SHP77 (cell line): ENCODE measurements at regions not wholly inside any gene's neighbourhood (a gene's known extent, or its start where the extent isn't known, plus 50 kb on each side); places are given as distances from the start of the nearest gene placed in this dataset.

Experiments
- DNase-seq, 2 experiments: peaks; one replicate each; lab custom pipeline; 2025; lab: John Stamatoyannopoulos, UW

- no peak for DNase-seq
Observed at GRCh38 chr1:37130221-37130948, 96.1 kb upstream of the GRIK3 start.

- no peak for DNase-seq
Observed at GRCh38 chr1:37131281-37131680, 97.0 kb upstream of the GRIK3 start.

GRCh38 chr1:37133276-37134145, 99.2 kb upstream of the GRIK3 start:
- no peak for DNase-seq

GRCh38 chr1:37134599-37134998, 100.3 kb upstream of the GRIK3 start:
- no peak for DNase-seq

GRCh38 chr1:37135032-37135431, 100.7 kb upstream of the GRIK3 start:
- DNase-seq = no peak

- no peak for DNase-seq
Observed at GRCh38 chr1:37137014-37137413, 102.7 kb upstream of the GRIK3 start.

- no peak for DNase-seq
Observed at GRCh38 chr1:37137601-37138000, 103.3 kb upstream of the GRIK3 start.

GRCh38 chr1:37143800-37144199, 109.5 kb upstream of the GRIK3 start:
- no peak for DNase-seq

- no peak for DNase-seq
Observed at GRCh38 chr1:37146071-37146470, 111.8 kb upstream of the GRIK3 start.

GRCh38 chr1:37147392-37147831, 113.1 kb upstream of the GRIK3 start:
- DNase-seq = no peak

- DNase-seq = peak in 1 of 2 experiments; percentile 7
Observed at GRCh38 chr1:37147906-37148305, 113.6 kb upstream of the GRIK3 start.

GRCh38 chr1:37148663-37149062, 114.3 kb upstream of the GRIK3 start:
- DNase-seq = no peak

- DNase-seq = no peak
Observed at GRCh38 chr1:37149296-37149695, 115.0 kb upstream of the GRIK3 start.

- DNase-seq = no peak
Observed at GRCh38 chr1:37150986-37151385, 116.7 kb upstream of the GRIK3 start.

- DNase-seq = no peak
Observed at GRCh38 chr1:37151789-37152188, 117.5 kb upstream of the GRIK3 start.

GRCh38 chr1:37152491-37152890, 118.2 kb upstream of the GRIK3 start:
- no peak for DNase-seq

GRCh38 chr1:37153116-37154100, 119.1 kb upstream of the GRIK3 start:
- DNase-seq = no peak

- no peak for DNase-seq
Observed at GRCh38 chr1:37156646-37157045, 122.3 kb upstream of the GRIK3 start.

GRCh38 chr1:37157634-37158033, 123.3 kb upstream of the GRIK3 start:
- DNase-seq = no peak

- DNase-seq = no peak
Observed at GRCh38 chr1:37158113-37158749, 123.9 kb upstream of the GRIK3 start.

- DNase-seq = no peak
Observed at GRCh38 chr1:37159102-37159501, 124.8 kb upstream of the GRIK3 start.

- DNase-seq = no peak
Observed at GRCh38 chr1:37161171-37161570, 126.9 kb upstream of the GRIK3 start.
